D721Med (cell line): ENCODE measurements at regions not wholly inside any gene's neighbourhood (a gene's known extent, or its start where the extent isn't known, plus 50 kb on each side); places are given as distances from the start of the nearest gene placed in this dataset.

Experiments used
- DNase-seq: peaks from one replicate; pipeline ENCODE4 v3.0.0; 2011; ENCODE audit warnings: low spot score; ENCODE audit not compliant: insufficient read length
- FAIRE-seq: peaks from 2 replicates; lab custom pipeline; 2011; peaks lifted over from hg19 to GRCh38; lab: Jason Lieb, UNC
- TF ChIP-seq, protein P1 (sequence below): IDR thresholded peaks from 2 replicates; pipeline ENCODE4 v1.5.1; 2012; ENCODE audit warnings: mild to moderate bottlenecking, control low read depth; ENCODE audit not compliant: insufficient read depth; ENCODE audit errors: missing control alignments

DNA sequence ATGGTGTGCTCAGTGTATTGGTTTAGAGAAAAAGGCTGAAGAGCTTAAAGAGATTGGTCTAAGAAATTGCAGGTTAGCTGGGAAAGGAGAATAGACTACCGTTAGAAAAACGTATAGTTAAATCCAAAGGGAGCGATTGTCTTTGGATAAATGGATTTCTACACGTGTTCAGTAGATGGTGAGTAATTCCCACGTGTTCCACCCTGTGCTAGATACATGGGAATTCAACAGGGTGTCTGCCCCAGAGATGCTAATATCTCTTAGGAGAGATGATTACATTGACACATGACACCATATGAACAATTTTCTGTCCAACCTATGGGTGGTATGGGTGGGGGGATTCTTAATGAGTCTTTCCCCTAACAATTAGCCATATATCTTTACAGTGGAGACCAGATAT is 99.8 kb downstream of the TDRD15 start:
- FAIRE-seq: no peak
- no peak for DNase-seq
- TF ChIP-seq, protein P1, sequence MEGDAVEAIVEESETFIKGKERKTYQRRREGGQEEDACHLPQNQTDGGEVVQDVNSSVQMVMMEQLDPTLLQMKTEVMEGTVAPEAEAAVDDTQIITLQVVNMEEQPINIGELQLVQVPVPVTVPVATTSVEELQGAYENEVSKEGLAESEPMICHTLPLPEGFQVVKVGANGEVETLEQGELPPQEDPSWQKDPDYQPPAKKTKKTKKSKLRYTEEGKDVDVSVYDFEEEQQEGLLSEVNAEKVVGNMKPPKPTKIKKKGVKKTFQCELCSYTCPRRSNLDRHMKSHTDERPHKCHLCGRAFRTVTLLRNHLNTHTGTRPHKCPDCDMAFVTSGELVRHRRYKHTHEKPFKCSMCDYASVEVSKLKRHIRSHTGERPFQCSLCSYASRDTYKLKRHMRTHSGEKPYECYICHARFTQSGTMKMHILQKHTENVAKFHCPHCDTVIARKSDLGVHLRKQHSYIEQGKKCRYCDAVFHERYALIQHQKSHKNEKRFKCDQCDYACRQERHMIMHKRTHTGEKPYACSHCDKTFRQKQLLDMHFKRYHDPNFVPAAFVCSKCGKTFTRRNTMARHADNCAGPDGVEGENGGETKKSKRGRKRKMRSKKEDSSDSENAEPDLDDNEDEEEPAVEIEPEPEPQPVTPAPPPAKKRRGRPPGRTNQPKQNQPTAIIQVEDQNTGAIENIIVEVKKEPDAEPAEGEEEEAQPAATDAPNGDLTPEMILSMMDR: no peak

DNA sequence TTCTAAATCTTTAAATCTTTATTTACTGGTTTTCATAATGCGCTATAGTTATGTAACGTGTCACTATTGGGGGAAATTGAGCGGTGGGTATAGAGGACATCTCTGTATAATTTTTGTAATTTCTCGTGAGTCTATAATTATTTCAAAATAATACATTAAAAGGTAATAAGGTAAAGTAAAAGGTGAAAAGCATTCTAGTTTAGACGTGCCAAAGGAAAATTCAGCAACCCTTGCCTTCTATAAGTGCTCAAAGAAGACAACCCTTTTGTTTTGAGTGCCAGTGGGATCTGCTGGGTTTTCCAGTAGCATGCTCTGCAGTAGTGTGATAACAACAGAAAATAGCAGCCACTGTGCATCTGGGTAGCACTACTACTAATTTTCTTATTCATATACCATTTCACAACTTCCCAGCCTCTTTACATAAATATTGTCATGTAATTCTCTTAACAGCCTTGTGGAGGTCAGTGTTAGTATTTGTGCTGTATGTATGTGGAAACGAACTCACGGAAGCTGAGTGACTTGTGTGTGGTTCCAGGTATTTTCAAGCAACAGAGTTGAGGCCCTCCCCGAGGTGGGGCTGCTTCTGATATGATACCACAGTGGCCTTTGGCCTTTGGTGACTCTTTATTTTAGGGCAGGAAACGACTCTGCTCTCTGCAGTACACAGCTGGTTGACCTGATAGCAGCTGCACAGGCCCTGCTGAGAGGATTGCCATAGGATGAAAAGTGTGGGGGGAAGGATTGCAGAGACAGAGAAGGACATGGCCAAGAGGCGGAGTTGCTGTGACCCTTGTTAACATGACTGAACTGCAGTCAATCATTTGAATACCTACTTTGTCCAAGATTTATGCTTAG is 104.5 kb downstream of the TDRD15 start:
- TF ChIP-seq, protein P1: no peak
- FAIRE-seq (no peak), DNase-seq (no peak)

DNA sequence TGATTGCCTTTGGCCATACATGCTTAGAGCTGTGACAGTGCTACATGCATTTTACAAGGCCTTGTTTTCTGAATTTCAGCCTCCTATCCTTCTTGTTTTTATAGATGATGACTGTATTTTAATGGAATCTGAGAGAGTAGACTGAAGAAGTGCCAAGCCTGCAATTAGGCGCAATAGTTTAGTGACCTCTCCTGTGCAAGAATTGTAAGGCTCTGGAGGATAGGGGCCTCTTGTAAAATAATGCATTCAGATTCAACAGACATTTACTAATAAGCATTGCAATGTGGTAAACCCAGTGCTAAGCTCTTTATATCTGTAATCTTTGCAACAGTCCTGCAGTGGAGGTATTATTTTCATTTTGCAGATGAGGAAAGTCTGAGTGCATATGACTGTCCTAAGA is 105.5 kb downstream of the TDRD15 start:
- DNase-seq (no peak), FAIRE-seq (no peak)
- TF ChIP-seq, protein P1: no peak

DNA sequence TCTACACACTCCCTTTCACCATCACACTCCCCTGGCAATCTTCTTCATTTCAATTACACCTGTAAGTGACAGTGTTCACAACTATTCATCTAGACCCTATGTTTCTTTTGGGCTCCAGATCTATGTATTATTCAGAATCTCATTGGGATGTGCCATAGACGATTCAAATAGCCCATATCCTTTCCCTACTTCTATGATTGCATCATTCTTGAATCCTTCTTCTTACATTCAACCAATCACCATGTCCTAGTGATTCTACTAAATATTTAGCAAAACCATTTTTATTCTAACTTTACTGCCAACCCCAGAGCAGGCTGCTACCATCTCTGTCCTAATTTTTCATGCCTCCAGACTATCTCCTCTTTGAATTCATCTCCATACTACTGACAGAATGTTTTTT is 106.4 kb downstream of the TDRD15 start:
- no peak for DNase-seq
- TF ChIP-seq, protein P1: no peak
- FAIRE-seq: no peak

DNA sequence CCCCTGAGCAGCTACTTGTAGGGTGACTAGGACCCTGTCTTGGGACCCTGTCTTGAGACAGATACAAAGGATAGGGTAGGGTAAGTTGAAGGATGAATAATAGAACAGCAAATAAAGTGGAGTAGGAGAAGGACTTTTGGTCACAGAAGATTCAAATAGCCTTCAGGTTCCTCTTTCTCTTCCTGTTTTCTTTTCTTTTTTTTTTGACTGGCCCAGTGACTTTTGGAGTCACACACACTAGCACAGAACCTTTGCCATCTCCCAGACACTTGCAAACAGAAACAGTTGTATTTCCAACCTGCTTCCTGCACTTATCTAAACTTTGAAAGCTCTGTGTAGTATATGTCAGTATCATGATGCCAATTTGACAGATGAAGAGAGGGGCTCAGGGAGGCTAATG is 108.2 kb downstream of the TDRD15 start:
- FAIRE-seq: no peak
- TF ChIP-seq, protein P1: no peak

DNA sequence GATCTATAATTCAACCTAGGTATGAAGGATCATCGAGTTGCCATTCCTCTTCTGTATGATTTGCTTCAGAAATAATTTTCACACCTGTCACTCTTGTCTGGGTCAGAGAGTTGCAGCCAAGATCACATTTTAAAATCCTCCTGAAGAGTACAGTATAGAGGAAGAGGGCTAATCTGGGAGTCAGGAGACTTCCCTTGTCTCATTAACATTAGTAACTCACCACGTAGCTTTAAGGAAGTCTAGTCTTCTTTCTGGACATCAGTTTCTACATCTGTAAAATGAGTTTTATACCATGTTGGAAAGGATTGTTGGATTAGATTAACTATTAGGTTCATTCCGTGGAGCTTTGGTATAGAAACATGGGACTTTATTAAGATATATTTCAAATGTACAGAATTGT is 109.4 kb downstream of the TDRD15 start:
- FAIRE-seq (no peak), DNase-seq (no peak)
- TF ChIP-seq, protein P1: no peak

More for the DNA sequence above, 108.2 kb downstream of the TDRD15 start:
- DNase-seq: no peak

DNA sequence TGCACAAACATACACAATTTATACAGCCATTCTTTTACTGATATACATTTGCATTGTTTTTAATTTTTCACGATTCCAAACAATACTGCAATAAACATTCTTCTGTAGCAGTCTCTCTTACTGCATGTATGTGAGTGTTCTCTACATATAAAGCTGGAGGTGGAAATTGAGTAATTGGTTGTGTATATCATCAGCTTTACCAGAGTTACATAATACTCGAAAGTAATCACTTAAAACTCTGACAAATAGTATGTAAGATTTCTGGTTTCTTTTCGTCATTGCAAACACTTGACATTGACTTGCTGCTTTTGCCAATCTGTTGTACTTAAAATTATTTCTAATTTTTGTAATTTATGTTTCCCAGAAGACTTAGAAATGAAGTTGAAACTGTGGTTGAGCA is 110.2 kb downstream of the TDRD15 start:
- DNase-seq (no peak), FAIRE-seq (no peak)
- TF ChIP-seq, protein P1: no peak
